RWPE1 (cell line): ENCODE measurements at regions not wholly inside any gene's neighbourhood (a gene's known extent, or its start where the extent isn't known, plus 50 kb on each side); places are given as distances from the start of the nearest gene placed in this dataset.

Experiments used
- CTCF ChIA-PET: fragments of 350-600 bp; sonication (Branson Sonifier 250); formaldehyde crosslinking; extraction: SDS; loops from one replicate; lab custom pipeline; 2021; lab: Yijun Ruan, JAX
- POLR2A ChIA-PET: fragments of 400-600 bp; formaldehyde crosslinking; extraction: SDS; loops from one replicate; lab custom pipeline; 2020; ENCODE audit warnings: antibody characterized with exemption; ENCODE audit not compliant: low non-redundant PET; lab: Yijun Ruan, JAX
- DNase-seq: peaks from one replicate; pipeline ENCODE4 v3.0.0; 2012; ENCODE audit warnings: low spot score
- H3K27ac ChIP-seq: fragments of 450-650 bp; 2 replicates; pipeline ENCODE4 v1.5.1; 2017
- TF ChIP-seq, protein P1 (sequence below): fragments of 450-650 bp; conservative IDR thresholded peaks from 2 replicates; pipeline ENCODE4 v1.5.1; 2017; ENCODE audit warnings: low read depth, mild to moderate bottlenecking

DNA sequence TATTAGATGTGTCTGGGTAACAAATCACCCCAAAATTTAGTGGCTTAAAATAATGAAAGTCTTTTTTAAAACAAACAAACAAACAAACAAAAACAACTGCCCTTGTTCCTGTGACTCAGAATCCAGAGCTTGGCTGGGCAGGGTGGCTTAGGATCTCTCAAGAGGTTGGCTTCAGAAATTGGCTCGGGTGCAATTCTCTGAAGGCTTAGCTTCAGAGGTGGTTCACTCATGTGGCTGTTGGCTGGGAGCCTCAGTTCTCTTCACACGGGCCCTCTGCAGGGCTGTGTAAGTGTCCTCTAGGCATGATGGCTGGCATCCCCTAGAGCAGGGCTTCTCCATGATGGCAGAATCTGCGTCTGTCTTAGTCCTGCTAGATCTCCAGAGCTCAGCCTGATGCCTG is 179.9 kb upstream of the BCOR start:
- H3K27ac ChIP-seq, result no peak overlapping the region
- CTCF ChIA-PET, result no interaction called here
- DNase-seq, result no peak
- POLR2A ChIA-PET, result interaction anchor here (0.7 kb wide), 1 partner anchor 129 kb away, joined by 3 read pairs; no protein-coding TSS in a partner anchor
- TF ChIP-seq, protein P1, sequence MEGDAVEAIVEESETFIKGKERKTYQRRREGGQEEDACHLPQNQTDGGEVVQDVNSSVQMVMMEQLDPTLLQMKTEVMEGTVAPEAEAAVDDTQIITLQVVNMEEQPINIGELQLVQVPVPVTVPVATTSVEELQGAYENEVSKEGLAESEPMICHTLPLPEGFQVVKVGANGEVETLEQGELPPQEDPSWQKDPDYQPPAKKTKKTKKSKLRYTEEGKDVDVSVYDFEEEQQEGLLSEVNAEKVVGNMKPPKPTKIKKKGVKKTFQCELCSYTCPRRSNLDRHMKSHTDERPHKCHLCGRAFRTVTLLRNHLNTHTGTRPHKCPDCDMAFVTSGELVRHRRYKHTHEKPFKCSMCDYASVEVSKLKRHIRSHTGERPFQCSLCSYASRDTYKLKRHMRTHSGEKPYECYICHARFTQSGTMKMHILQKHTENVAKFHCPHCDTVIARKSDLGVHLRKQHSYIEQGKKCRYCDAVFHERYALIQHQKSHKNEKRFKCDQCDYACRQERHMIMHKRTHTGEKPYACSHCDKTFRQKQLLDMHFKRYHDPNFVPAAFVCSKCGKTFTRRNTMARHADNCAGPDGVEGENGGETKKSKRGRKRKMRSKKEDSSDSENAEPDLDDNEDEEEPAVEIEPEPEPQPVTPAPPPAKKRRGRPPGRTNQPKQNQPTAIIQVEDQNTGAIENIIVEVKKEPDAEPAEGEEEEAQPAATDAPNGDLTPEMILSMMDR, result no peak

DNA sequence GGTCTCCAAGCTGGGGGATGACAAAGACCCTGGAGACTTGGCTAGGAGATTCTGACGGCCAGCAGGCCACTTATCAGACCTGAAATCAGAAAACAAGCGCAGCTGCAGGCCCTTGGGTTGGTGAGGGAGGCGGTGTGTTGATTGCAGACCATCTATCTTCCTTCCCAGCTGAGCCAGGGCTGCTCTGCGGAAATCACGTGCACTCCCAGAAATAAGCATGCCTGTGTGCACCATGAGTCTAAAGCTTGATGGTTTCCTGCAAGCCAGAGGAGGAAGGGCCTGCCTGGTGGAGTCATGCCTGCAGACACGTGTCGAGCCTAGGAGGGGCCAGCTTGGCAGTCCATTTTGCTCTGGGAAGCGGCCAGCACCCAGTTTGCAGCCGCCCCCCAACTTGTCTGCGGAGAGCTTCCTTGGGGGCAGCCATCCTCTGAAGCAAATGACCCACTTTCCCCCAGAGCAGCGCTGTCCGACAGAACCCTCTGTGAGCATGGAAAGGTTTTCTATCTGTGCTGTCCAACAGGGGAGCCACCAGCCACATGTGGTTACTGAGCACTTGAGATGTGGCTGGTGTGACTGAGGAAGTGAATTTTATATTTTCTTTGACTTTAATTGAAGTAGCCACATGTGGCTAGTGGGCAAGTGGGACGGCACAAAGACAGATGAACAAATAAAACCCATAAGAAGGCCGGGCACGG is 175.7 kb upstream of the BCOR start:
- no peak for DNase-seq
- TF ChIP-seq, protein P1, result no peak
- ChIA-PET CTCF (interaction anchor here (0.6 kb wide), 1 partner anchor 413 kb away, joined by 6 read pairs; no protein-coding TSS in a partner anchor), POLR2A (no interaction called here)
- no peak overlapping the region for H3K27ac ChIP-seq

DNA sequence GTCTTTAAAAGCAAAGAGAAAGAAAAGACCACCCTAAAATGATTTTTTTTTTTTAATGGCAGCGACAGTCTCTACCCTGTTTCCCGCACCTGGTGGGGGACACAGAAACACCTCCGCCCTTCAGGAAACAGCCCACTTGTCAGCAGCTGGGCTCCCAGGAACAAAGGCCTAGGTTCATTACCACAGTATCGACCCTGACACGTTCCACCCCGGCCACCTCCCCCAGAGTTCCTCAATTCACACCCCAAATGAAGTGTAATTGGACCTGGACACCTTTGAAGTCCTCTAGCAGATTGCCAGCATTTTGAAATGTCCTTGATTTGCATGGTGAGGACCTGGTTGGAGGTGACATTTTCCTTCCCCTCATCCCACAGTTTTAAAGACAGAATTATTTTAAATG is 175.0 kb upstream of the BCOR start:
- no peak overlapping the region for H3K27ac ChIP-seq
- ChIA-PET CTCF (interaction anchor here (0.6 kb wide), 1 partner anchor 413 kb away, joined by 6 read pairs; no protein-coding TSS in a partner anchor), POLR2A (no interaction called here)
- TF ChIP-seq, protein P1, result no peak
- DNase-seq, result no peak

DNA sequence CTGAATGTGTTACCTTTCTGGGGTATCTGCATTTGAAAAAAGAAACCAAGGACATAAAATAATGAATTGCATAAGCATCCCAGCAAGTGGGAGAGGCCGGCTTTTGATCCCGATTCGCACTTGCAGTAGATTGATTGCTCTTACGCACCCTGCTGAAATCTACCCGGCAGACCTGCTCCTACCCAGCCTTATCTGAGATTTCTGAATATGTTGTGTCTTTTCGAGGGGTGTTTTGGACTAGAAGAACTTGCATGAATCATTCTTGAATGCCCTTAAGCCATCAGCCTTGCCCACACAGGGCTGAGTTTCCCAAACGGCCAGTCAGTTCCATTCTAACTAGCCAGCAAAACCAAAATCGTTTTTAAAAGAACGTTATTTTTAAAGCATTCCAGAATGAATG is 174.4 kb upstream of the BCOR start:
- CTCF ChIA-PET, result no interaction called here
- H3K27ac ChIP-seq, result no peak overlapping the region
- no peak for DNase-seq
- TF ChIP-seq, protein P1, result no peak
- POLR2A ChIA-PET, result no interaction called here

DNA sequence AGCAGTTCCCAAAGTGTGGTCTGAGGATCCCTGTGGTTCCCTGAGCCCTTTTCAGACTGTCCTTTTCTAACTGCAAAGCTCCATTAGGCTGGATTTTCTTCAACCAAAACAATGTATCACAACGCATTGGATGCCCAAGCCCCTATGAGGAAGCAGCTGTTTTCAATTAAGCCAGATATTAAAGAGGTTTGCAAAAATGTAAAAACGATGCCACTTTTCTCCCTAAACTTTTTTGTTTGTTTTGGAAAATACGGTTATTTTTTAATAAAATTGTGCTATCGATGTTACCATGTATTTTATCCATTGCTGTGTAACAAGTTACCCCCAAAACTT is 170.4 kb upstream of the BCOR start:
- no peak for DNase-seq
- no peak overlapping the region for H3K27ac ChIP-seq
- POLR2A ChIA-PET, result no interaction called here
- CTCF ChIA-PET, result no interaction called here
- TF ChIP-seq, protein P1, result no peak

DNA sequence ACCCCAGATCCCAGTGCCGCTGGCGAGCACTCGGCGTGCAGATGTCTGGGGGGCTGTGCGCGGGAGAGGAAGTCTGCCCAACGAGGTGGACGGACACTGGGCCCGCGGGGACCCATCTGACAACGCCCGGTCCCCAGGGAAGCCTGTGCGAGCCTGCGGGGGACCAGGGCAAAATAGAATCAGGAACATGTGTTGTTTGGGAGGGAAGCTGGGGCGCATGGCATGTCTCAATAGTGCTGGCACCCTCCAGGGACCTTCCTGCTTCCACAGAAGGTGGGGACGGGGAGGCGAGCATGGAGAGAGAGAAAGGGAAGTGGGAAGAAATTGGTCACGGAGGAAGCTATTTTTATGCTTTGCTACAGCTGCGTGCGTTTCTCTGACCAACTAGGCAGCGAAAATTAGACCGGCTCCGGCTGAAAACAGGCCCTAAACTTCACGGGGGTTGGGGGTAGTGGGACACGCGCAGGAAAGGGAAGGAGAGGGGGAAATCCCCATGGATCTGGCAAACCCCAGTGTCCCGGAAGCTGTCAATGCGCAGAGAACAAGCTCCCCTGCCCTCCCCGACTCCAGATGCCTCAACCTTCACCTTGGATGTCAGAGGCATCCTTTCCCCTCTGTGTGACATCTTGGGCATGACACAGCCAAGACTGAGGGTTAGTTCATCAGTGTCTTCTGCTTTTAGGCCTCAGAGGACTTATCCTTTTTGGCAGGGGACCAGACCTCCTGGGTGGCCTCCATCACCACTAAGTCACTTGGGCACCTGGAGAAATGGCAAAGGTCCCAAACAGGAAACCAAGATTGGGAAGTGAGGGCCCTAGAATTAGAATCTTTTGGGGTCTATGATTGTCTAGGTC is 169.8 kb upstream of the BCOR start:
- CTCF ChIA-PET, result interaction anchor here (0.5 to 0.9 kb wide), 8 partner anchors 80 to 1032 kb away, joined by 3 to 7 read pairs (median 3); no protein-coding TSS in a partner anchor

More for the DNA sequence above, 169.8 kb upstream of the BCOR start:
- POLR2A ChIA-PET, result no interaction called here
- no peak overlapping the region for H3K27ac ChIP-seq
- no peak for DNase-seq
- TF ChIP-seq, protein P1, result peak; percentile 19; the same call in 1 of the 2 replicates
